Stimulated activated CD4-positive, alpha-beta T cell treated with anti-CD3 and anti-CD28 coated beads, Interleukin-4, amount 100 ng/mL, for 4 hours (primary cell): ENCODE measurements at regions not wholly inside any gene's neighbourhood (a gene's known extent, or its start where the extent isn't known, plus 50 kb on each side); places are given as distances from the start of the nearest gene placed in this dataset.
"Not testable (repeated sequence)": the region's sequence is repeated elsewhere in the genome, so short reads cannot be mapped to it uniquely, and the experiment has no call there.

ENCODE experiments used
- DNase-seq, 2 experiments: peaks; one replicate each; pipeline ENCODE4 v3.0.0-alpha.2; 2020

DNA sequence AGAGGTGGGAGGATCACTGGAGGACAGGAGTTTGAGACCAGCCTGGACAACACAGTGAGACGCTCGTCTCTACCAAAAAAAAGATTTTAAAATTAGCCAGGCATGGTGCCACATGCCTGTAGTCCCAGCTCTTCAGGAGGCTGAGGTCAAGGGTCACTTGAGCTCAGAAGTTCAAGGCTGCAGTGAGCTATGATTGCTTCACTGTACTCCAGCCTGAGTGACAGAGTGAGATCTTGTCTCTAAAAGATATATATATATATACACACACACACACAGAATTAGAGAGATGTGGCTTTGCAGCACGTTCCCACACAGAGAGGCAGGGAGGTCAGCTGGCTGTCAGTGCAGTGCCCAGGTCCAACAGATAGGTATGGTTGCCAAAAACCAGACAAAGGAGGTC, 363.4 kb downstream of the BCL2L11 start:
- DNase-seq, result not testable (repeated sequence)

DNA sequence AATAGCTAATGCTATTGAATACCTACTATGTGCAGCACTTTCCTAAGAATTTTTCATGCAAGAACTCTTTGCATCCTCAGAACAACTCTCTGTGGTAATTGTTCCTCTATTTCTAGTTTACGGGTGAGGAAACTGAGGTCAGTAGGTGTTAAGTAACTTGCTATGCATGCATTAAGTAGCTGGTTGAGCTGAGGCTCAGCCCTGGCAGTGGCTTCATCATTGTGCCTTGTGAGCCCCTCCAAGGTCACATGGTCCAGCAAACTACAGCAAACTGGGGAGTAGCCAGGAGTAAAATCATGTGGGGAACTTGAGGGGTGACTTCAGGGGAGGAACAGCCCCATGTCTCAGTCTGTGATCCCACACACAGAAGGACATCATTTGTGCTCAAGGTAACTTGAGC, 365.2 kb downstream of the BCL2L11 start:
- not testable (repeated sequence) for DNase-seq

DNA sequence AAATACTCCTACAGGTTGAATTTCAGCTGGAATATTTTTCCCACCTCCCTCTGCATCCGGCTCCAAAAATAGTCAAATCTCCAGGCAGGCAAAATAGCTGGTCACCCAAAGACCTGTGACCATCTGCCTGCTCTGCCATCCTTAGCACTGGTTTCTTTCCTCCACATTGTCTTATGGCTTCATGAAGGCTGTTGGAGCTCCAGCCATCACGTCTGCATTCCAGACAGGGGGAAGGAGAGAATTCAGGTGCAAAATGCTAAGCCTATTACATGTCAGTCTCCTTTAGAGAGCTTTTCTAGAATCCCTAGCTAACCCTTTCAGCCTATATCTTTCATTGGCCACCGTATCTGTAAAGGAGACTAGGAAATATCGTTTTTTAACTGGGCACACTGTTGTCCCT, 367.7 kb downstream of the BCL2L11 start:
- not testable (repeated sequence) for DNase-seq

DNA sequence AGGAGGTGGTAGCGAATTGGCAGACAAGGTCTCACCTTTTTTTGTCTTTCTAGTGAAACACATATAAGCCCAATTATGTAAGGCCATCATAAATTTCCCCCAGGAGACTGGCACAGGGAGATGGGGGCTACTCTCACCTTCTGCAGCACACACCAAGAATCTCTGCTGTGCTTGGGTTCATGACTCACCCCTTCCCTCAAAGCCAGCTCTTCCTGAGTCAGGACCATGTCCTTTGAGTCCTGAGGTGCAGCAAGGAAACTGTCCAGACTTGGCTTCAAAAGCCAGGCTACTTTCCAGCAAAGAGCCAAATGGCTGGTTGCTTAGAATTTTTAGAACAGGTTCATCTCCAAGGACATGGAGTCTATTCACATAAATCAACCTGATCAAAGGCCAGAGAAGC, 368.7 kb downstream of the BCL2L11 start:
- not testable (repeated sequence) for DNase-seq

DNA sequence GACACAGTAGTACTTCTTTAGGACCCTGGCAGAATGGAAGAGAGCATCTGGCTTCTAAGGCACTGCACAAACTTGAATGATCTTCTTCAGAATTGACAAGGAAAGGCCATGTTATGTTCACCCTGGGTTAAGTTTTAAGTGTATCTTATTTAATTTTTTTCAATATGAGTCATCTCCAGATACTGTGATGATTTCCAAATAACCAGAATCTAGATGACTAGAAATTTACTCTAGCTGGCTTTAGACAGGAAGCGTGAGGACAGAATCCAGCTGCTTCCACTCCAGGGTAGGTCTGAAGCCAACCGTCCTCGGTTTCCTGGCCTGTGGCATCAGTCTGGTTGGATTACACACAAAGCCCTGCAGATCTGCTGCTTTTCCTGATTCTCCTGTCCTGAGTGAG, 370.5 kb downstream of the BCL2L11 start:
- not testable (repeated sequence) for DNase-seq

DNA sequence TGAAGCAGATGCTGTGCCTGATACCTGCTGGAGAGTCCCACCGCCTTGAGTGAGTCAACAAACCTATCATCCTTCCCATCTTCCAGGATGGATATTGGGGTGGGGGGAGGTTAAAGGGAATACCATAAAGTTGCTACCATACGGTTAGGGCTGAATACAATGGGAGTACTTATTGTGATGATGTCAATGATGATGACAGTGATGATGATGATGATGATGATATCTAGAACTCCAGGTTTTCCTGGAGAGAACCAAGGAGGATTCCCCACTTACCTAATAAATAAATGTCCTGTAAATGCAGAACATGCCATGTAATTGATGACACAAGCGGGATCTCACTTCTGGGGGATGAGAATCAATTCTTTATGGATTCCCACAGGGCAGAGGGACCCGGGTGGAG, 370.9 kb downstream of the BCL2L11 start:
- not testable (repeated sequence) for DNase-seq

DNA sequence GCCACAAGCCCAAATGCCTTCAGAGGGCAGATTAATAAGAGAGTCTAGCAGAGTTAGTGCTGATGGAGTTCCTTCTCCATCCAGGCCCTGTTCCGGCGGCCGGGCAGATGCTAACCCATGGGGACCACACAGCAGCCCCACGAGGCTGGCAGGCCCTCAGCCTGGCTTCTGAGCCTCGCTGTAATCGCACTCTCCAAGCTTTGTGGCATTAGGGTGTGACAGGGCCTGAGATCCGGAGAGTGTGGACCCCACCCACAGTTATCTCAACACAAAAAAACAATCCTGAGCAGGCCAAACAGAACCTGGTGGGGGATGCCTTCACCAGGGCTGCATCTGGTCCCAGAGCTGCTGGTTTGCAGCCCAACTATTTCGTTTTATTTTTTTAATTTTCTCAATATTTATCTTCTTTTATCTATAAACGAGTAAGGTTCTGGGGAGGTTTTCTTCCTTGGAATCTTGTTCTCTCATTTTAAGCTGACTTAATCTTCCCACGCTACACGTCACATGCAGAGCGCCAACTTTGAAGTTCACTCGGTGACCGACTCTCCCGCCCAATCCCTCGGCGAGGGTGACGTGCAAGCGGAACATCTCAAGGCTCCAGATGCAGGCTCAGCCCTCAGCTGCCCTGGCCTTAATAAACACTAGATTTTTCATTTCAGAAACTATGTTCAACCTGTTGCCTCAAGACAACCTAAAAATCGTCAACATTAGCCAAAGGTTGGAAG, 372.4 kb downstream of the BCL2L11 start:
- DNase-seq, result not testable (repeated sequence)

DNA sequence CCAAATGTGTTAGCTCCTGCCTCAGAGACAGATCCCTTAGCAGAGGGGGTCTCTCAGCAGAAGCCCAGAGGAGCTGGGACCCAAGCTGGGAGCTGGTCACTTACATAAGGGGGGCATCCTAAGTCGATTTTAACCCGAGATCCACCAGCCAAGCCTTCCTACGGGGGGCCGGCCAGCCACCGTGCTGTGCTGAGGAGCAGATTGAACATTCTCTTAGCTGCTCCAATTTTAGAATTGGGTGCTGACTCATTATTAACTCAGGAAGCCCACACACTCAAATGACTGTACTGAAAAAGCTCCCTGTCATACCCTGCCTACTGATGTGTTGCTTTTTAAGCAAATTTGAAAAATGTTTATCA, 373.0 kb downstream of the BCL2L11 start:
- peak in 1 of 2 experiments; percentile 35 for DNase-seq

DNA sequence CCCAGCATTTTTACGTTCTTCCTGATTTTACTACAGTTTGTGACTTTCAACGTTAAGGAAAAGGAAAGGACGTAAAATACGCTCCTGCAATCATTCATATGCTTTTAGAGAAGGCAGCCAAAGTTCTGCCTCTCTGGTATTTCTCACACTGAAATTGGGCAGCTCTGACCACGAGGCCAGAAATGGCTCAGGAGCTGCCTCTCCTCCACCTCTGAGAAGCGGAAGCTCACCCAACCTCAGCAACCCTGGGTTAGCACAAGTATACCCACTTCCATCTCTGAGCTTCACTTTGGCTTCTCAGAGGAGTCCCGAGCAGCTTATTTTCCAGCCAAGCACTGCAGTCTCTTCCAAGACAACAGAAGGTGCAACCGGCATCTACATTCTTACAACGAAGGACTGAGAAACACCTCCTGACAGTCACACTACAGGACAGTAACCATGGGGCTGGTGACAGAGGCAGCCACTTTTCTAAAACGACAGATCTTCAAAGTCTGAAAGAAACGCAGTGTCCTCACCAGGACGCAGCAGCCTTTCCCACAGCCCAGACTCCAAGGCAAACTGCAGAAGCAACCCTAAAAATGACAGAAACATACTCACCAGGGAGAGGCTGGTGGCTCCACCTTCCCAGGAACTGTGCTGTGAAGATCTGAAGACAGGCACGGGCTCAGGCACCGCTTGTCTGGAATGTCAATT, 373.7 kb downstream of the BCL2L11 start:
- DNase-seq, result not testable (repeated sequence)

DNA sequence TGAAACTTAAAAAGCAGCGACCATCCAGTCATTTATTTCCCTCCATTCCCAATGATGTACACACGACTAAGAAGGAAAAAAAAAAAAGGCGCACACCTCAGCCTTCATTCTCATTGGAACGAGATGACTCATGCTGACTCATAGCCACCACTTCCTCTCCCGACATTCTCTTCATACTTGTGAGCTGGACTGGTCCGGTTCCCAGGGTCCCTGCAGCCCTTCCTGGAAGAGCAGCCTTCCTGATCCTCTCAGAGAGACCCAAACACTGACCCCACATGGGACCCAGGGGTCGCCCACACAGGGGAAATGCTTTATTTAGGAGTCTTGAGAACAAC, 374.2 kb downstream of the BCL2L11 start:
- not testable (repeated sequence) for DNase-seq

DNA sequence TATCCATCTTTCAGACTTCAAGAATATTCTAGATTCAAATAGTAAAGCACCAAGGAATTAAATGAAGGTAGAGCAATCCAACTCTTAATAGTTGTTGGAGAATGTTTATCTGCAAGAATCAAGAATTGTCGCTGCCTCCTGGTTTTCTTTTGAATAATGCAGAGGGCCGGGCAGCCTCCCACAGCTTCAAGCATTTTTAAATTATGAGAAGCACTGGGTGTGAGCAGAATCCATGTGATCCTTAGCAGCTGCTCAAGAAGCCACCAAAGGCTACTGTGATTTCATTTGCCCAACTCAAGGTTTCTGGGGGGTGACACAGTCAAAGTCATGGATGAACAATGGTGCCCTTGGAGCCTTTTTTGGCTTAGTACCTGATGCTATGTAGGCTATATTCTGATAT, 374.9 kb downstream of the BCL2L11 start:
- not testable (repeated sequence) for DNase-seq

DNA sequence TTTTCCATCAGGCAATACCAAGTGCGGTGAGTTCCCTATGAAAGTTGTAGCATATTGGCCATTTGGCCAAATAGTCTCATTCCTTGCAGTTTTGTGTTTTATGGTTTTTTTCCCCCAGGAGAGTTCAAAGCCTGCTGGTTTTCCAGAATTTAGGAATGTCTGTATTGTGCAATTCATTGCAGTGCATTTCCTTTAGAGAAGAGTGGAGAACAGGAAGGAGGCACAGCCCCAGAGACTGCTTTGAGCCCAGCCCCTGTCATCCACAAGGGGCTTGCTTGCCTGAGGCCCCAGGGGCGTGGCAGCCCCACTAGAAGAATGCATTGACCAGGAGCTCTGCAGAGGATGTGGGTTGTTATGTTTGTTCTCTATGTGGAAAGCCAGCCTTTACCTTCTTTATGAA, 375.5 kb downstream of the BCL2L11 start:
- DNase-seq, result not testable (repeated sequence)

DNA sequence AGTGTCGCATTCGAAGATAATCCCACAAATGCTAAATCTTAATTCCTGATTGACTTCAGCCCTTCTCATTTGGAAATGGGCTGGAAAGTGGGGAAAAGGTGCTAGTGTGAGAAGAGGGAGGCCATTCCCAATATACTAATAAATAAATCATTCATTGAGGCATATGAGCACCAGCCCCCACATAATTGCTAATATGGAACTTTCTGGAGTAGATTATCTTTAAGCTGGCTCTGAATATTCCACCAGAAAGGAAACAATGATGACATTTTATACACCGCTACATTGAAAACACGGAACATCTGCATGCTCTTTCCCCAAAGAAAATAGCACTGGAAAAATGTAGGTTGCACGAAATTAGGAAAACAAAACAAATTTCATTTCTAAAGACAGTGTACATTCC, 376.1 kb downstream of the BCL2L11 start:
- DNase-seq, result not testable (repeated sequence)

DNA sequence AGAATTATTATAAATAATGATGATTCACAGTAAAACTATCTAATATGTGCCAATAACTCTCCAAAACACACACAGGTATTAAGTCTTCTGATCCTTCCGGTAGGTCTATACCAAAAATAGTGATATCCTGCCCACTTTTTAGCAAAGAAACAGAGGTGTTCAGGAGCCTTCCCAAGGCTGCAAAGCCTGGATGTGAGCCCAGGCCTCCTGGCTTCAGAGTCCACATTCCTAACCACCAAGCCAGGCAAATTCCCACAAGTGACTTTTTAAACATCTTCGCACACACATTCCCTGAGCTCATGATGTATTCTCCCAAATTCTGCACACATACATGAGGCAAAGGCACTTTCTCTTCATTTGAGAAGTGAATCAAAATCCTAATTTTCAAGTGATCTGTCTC, 376.6 kb downstream of the BCL2L11 start:
- DNase-seq, result not testable (repeated sequence)

DNA sequence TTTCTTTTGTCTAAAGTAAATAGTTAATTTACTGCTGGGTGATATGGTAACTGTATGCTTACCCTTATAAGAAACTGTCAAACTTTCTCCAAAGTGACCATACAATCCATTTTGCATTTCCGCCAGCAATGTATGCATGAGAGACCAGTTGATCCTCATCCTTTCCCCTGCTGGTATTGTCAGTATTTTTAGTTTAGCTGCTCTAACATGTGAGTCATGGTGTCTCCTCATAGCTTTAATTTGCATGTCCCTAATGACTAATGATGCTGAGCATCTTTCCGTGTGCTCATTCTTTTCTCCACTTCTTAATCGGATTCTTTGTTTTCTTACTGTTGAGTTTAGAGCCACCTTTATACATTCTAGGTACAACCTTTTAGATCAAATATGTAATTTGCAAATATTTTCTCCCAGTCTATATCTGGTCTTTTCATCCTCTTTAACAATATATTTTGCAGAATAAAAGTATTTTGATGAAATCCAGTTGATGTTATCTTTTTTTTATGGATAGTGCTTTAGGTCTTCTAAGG, 379.9 kb downstream of the BCL2L11 start:
- not testable (repeated sequence) for DNase-seq

DNA sequence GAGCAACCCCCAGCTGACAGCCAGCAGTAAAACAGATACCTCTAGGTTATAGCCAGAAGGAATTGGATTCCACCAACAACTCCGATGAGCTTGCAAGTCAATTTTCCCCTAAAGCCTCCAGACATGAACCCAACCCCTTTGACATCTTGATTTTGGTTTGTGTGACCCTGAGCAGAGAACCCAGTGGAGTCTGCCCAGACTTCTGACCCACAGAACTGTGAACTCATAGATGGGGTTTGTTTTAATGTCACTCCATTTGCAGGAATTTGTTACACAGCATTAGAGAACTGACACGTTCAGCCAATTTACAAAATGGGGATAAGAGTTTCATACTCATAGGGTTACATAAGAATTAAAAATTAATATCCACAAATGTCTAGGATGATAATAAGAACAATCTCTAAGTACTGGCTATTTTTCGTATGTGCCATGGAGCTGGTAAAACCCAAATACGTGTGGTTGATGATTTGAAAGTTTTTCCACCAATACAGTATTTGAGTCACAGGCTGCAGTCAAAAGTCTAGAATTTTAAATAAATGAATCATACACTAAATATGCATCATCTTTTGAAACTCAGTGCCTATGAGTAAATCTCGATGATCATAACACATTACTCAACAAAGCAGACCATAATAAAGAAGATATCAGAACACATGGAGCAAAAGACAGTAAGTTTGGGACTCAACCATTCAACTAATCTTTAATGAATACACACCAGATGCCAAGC, 380.0 kb downstream of the ANAPC1 start:
- DNase-seq, result not testable (repeated sequence)

DNA sequence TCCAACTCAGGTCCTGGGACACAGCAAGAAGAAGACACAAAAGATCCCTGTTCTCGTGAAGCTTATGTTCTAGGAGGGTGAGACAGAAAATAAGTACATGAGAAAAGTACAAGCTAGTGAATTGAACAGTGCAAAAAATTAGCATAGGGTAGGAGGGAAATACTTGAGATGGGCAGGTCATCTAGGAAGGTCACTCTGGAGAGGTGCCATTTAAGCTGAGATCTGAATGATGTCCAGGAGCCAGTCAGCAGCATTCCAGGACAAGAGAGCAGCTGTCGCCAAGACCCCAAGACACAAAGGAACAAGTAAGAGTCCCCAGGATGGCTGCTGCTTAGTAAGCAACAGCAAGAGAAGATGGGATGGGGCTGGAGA, 379.4 kb downstream of the ANAPC1 start:
- not testable (repeated sequence) for DNase-seq

DNA sequence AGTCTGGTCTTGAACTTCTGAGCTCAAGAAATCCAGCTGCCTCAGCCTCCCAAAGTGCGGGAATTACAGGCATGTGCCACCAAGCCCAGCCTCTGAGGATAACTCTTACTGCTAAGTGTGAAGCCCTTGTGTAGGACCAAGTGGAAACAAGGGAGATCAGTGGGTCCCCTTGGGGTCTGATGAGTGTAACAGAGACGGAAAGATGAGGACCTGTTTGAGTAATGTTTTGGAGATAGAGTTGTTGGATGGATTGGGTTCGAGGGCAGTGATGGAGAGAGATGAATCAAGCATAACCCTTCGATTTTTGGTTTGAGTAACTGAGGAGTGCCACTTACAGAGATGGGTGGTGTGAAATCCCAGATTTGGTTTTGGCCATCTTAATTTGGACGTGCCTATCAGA, 378.7 kb downstream of the ANAPC1 start:
- DNase-seq, result not testable (repeated sequence)

DNA sequence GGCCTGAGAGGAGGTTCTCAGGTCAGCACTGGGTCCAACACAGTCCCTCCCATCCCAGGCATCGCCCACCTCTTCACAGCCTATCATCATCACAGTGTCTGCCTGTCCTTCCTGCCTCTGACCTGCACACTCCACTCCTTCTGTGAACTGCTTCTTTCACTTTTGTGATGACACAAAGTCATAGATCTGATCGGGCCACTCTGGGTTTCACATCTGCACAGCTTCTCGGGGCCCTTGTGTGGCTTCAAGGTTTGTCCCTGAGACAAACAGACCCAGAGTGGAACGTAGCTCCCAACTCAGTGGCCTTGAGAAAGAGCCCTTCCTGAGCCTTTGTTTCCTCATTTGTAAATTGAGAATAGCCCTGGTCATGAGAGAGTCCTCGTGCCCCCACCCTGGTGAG, 377.1 kb downstream of the ANAPC1 start:
- DNase-seq, result not testable (repeated sequence)

DNA sequence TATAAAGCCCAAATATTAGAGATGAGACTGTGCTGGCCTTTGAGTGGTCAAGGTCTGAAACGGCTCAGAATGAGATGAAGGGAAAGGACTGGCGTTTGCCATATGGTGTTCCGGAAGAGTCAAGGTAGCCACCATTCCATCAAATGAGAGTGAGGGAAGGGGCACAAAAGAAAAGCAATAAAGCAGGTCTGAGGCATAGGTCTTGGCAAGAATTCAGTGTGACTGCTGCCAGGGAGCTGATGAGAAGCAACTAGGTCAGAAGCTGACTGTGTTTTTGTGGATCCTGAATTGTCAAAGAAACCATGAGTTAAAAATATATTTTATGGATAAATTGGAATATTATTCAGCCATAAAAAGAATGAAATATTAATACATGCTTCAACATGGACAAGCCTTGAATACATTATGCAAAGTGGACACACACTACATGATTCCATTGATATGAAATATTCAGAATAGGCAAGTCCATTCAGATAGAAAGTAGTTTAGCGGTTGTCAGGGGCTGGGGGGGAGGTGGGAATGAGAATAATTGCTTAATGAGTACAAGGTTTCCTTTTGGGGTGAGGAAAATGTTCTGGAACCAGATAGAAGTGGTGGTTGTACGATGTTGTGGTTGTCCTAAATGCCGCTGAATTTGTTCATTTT, 374.6 kb downstream of the ANAPC1 start:
- DNase-seq, result not testable (repeated sequence)

DNA sequence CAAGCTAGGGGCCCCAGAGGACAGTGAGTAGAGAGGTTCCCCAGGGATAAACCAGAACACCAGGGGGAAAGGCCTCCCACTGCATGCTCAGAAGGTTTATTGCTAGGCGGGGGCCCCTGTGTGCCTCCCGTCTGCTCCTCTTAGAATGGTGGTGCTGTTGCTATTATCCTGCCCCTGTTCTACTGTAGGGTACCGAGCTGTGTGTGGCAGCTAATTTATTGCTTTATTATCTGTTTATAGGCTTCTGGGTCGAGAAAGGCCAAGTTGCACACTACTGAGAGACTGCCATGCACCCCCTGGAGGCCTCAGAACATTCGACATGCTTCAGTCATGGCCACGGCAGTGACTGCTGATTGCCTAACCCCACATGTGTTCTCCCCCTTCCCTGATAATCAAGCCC, 373.6 kb downstream of the ANAPC1 start:
- DNase-seq, result not testable (repeated sequence)

DNA sequence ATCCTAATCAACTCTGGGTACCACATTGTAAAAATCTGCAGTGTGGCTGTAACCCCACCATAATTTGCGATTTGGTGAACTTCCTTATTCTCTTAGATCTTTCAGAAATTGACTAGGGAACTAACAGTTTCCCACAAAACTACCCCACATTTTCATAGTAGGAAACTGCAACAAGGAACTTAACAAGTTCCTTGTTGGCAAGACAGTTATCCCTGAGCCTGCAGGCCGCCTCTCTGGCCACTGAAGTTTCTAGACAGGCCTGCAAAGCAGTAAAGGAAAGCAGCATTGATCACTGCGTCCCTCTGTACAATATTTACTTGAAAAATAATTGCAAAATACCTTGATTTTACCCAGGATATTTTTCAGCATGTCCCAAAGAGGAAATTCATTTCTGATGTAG, 372.9 kb downstream of the ANAPC1 start:
- DNase-seq, result not testable (repeated sequence)

DNA sequence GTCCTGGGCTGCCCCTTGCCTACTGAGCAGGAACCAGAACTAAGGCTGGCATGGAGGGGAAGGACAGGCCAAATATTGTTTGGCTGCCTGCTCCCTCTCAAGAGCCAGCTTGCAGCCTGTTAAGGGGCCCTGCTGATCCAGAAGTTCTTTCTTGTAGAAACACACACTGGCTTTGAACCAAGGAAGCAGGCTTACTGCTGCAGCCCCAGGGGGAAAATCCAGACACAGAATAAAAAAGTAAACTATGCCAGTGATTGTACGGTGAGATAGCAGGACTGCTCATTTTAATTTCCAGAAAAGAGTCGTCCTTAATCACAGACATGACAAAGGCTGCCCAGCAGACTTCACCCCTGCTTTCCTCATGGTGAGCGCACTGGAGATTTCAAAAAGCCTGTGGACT, 371.6 kb downstream of the ANAPC1 start:
- not testable (repeated sequence) for DNase-seq
